Esophagus muscularis mucosa (tissue), 3 donors: ENCODE measurements at regions not wholly inside any gene's neighbourhood (a gene's known extent, or its start where the extent isn't known, plus 50 kb on each side); places are given as distances from the start of the nearest gene placed in this dataset.

Experiments used
- CTCF ChIP-seq, 3 experiments: fragments of 200-600 bp in 2 of 3; fragments of 450-650 bp in 1 of 3; sonication (generic) in 2 of 3; IDR thresholded peaks; one replicate each; pipeline ENCODE4 v1.5.1; 2017 to 2019; ENCODE audit warnings: antibody characterized with exemption in 3 of 3, mild to moderate bottlenecking in 2 of 3, moderate library complexity in 1 of 3
- POLR2A ChIP-seq: fragments of 450-650 bp; IDR thresholded peaks from one replicate; pipeline ENCODE4 v1.6.1; 2017; ENCODE audit warnings: antibody characterized with exemption, moderate library complexity, mild to moderate bottlenecking, low read depth

- TF ChIP-seq CTCF (IDR thresholded peaks at IDR 0.05) (no peak), POLR2A (no peak)
Observed at GRCh38 chr12:23236811-23237210, 611.8 kb downstream of the ETNK1 start.
